Nephron (organoid): ENCODE measurements at regions not wholly inside any gene's neighbourhood (a gene's known extent, or its start where the extent isn't known, plus 50 kb on each side); places are given as distances from the start of the nearest gene placed in this dataset.

Source experiments
- H3K27ac Mint-ChIP-seq, 3 experiments: 2 replicates each; pipeline ENCODE4 v1.8.0; 2020; ENCODE audit warnings: mixed read lengths in 3 of 3, mild to moderate bottlenecking in 2 of 3, moderate library complexity in 1 of 3
- H3K27me3 Mint-ChIP-seq: 2 replicates; pipeline ENCODE4 v1.8.0; 2021; ENCODE audit warnings: low read depth, mild to moderate bottlenecking, moderate library complexity, mixed read lengths
- H3K36me3 Mint-ChIP-seq: 2 replicates; pipeline ENCODE4 v1.8.0; 2020; ENCODE audit warnings: low read depth, mixed read lengths
- H3K4me1 Mint-ChIP-seq: 2 replicates; pipeline ENCODE4 v1.8.0; 2020; ENCODE audit warnings: mixed read lengths
- H3K4me3 Mint-ChIP-seq, 3 experiments: 2 replicates each; pipeline ENCODE4 v1.8.0; 2020; ENCODE audit warnings: mild to moderate bottlenecking in 3 of 3, mixed read lengths in 3 of 3, moderate library complexity in 2 of 3
- H3K9me3 Mint-ChIP-seq: 2 replicates; pipeline ENCODE4 v1.8.0; 2020; ENCODE audit warnings: mixed read lengths
- CTCF ChIP-seq, 3 experiments: fragments of 200-600 bp; sonication (generic); IDR thresholded peaks; one replicate each; pipeline ENCODE4 v1.5.0; 2021; ENCODE audit warnings: antibody characterized with exemption in 3 of 3; ENCODE audit not compliant: unreplicated experiment in 3 of 3

GRCh38 chr10:131396121-131397050, 84.9 kb upstream of the TCERG1L start:
- peak in 2 of 3 experiments; percentile 14 to 28 for TF ChIP-seq CTCF (IDR thresholded peaks at IDR 0.05; ENCODE audit: unreplicated experiment in 3 of 3)
- H3K4me3 Mint-ChIP-seq: no peak overlapping the region
- no peaks in the 10 kb centered on the region for H3K36me3 Mint-ChIP-seq
- no peak overlapping the region for H3K27ac Mint-ChIP-seq
- peaks cover 41% of the 10 kb centered on the region for H3K27me3 Mint-ChIP-seq
- H3K4me1 Mint-ChIP-seq: peaks cover 14% of the 10 kb centered on the region
- H3K9me3 Mint-ChIP-seq: no peaks in the 10 kb centered on the region

GRCh38 chr10:131398166-131398565, 86.6 kb upstream of the TCERG1L start:
- Mint-ChIP-seq H3K27me3 (peaks cover 46% of the 10 kb centered on the region), H3K4me3 (no peak overlapping the region), H3K9me3 (no peaks in the 10 kb centered on the region), H3K27ac (no peak overlapping the region), H3K36me3 (no peaks in the 10 kb centered on the region), H3K4me1 (peaks cover 20% of the 10 kb centered on the region)
- TF ChIP-seq CTCF (IDR thresholded peaks at IDR 0.05; ENCODE audit: unreplicated experiment in 3 of 3): no peak

GRCh38 chr10:131399981-131400380, 88.5 kb upstream of the TCERG1L start:
- H3K27me3 Mint-ChIP-seq: peaks cover 42% of the 10 kb centered on the region
- H3K36me3 Mint-ChIP-seq: no peaks in the 10 kb centered on the region
- H3K4me3 Mint-ChIP-seq: no peak overlapping the region
- no peak for TF ChIP-seq CTCF (IDR thresholded peaks at IDR 0.05; ENCODE audit: unreplicated experiment in 3 of 3)
- no peak overlapping the region for H3K27ac Mint-ChIP-seq
- peaks cover 25% of the 10 kb centered on the region for H3K4me1 Mint-ChIP-seq
- H3K9me3 Mint-ChIP-seq: no peaks in the 10 kb centered on the region

GRCh38 chr10:131400513-131400912, 89.0 kb upstream of the TCERG1L start:
- H3K9me3 Mint-ChIP-seq: no peaks in the 10 kb centered on the region
- no peak overlapping the region for H3K4me3 Mint-ChIP-seq
- peaks cover 47% of the 10 kb centered on the region for H3K27me3 Mint-ChIP-seq
- peaks cover 25% of the 10 kb centered on the region for H3K4me1 Mint-ChIP-seq
- H3K27ac Mint-ChIP-seq: no peak overlapping the region
- TF ChIP-seq CTCF (IDR thresholded peaks at IDR 0.05; ENCODE audit: unreplicated experiment in 3 of 3): no peak
- no peaks in the 10 kb centered on the region for H3K36me3 Mint-ChIP-seq

GRCh38 chr10:131402771-131403650, 91.5 kb upstream of the TCERG1L start:
- peak overlapping the region in 1 of 3 experiments; percentile 18 for H3K4me3 Mint-ChIP-seq
- no peak for TF ChIP-seq CTCF (IDR thresholded peaks at IDR 0.05; ENCODE audit: unreplicated experiment in 3 of 3)
- no peak overlapping the region for H3K27ac Mint-ChIP-seq
- H3K9me3 Mint-ChIP-seq: no peaks in the 10 kb centered on the region
- H3K36me3 Mint-ChIP-seq: no peaks in the 10 kb centered on the region
- H3K4me1 Mint-ChIP-seq: peaks cover 11% of the 10 kb centered on the region
- peaks cover 42% of the 10 kb centered on the region for H3K27me3 Mint-ChIP-seq
